Mucosa of stomach (tissue), 1 donor: ENCODE measurements at regions not wholly inside any gene's neighbourhood (a gene's known extent, or its start where the extent isn't known, plus 50 kb on each side); places are given as distances from the start of the nearest gene placed in this dataset.

Source experiments
- H3K27me3 ChIP-seq: one replicate; pipeline ENCODE4 v1.7.0; 2013; ENCODE audit warnings: mild to moderate bottlenecking, low read length; ENCODE audit not compliant: control insufficient read depth, insufficient read depth
- H3K36me3 ChIP-seq: one replicate; pipeline ENCODE4 v1.7.0; 2013; ENCODE audit warnings: low read length; ENCODE audit not compliant: control insufficient read depth, insufficient read depth
- H3K4me1 ChIP-seq: one replicate; pipeline ENCODE4 v1.7.0; 2013; ENCODE audit warnings: mild to moderate bottlenecking, low read length; ENCODE audit not compliant: control insufficient read depth, insufficient read depth
- H3K4me3 ChIP-seq: one replicate; pipeline ENCODE4 v1.7.0; 2013; ENCODE audit warnings: low read length
- H3K9ac ChIP-seq: one replicate; pipeline ENCODE4 v1.7.0; 2013; ENCODE audit warnings: mild to moderate bottlenecking, low read length, moderate library complexity
- H3K9me3 ChIP-seq: one replicate; pipeline ENCODE4 v1.7.0; 2013; ENCODE audit warnings: mild to moderate bottlenecking, low read length, moderate library complexity; ENCODE audit not compliant: control insufficient read depth
- donor health status: Pancreatic carcinoma.

DNA sequence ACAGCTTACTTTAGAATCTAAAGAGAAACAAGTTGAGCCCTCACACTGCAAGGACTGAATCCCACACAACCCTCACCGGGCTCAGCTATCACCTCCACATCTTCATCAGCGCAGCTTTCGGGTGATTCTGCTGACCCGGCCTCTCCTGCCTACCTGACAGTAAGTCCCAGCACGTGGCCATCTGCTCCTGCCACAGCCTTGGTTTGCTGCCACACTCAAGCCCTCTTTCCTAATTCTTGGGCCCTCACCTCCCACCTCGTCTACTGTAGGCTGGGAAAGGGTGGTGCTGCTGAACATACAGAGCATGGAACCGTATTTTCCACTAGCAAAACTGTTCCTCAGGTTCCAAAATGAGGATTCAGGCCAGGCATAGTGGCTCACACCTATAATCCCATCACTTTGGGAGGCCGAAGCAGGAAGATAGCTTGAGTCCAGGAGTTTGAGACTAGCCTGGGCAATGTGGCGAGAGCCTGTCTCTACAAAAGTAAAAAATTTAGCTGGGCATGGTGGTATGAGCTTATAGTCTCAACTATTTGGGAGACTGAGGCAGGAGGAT lies 55.3 kb upstream of the HAAO start:
- Histone ChIP-seq H3K9ac (no peak overlapping the region), H3K4me3 (no peak overlapping the region), H3K4me1 (peaks cover 7% of the 10 kb centered on the region), H3K9me3 (no peaks in the 10 kb centered on the region), H3K36me3 (no peaks in the 10 kb centered on the region), H3K27me3 (no peaks in the 10 kb centered on the region)

DNA sequence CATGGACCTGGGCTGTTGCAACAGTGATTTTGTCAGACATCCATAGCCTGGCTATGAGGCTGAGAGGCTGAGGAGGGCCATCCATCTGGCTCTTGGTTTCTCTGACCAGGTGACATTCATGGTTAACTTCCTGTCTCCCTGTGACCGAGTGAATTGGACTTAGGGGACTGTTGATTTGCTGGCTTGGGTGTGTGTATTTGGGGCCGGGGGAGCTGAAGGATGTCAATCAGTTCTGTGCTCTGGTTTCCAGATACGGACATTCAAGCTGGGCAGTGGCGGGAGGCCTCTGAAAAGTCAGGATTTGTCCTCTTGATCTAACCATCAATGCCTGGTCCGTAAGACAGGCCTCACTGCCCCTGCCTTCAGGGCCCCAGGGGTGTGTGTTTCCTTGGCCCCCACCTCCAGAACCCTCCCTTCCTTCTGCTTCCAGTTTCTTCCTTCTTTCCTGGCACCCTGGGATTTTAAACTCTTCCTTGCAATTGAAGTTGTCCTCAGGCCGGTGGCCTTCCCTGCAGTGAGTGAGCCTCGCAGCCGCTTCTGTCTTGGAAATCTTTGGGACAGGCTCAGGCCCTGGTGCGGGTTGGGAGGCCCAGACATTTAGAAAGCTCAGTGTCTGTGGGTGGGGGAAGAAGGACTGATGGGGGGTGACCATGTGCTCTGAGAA lies 54.7 kb upstream of the HAAO start:
- Histone ChIP-seq H3K9me3 (no peaks in the 10 kb centered on the region), H3K27me3 (no peaks in the 10 kb centered on the region), H3K36me3 (no peaks in the 10 kb centered on the region), H3K4me1 (peaks cover 7% of the 10 kb centered on the region), H3K9ac (no peak overlapping the region), H3K4me3 (no peak overlapping the region)

DNA sequence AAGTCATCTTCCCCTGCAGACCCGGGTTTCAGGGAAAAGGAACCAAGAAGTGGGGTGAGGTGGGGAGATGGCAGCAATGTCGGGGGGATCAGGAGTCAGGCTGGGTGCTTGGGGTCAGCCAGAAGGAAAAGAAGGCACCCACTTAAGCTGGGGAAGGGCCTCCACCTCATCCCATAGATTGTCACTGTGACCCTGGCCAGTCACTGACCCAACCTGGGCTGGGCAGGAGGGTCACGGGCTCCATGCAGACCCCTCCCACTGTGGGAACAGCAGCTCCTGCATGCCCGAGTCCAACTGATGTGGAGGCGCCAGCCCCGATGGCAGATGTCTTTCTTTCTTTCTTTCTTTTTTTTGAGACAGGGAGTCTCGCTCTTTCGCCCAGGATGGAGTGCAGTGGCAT lies 53.6 kb upstream of the HAAO start:
- H3K9ac ChIP-seq = no peak overlapping the region
- no peaks in the 10 kb centered on the region for H3K9me3 ChIP-seq
- H3K27me3 ChIP-seq = no peaks in the 10 kb centered on the region
- peaks cover 7% of the 10 kb centered on the region for H3K4me1 ChIP-seq
- no peaks in the 10 kb centered on the region for H3K36me3 ChIP-seq
- no peak overlapping the region for H3K4me3 ChIP-seq

DNA sequence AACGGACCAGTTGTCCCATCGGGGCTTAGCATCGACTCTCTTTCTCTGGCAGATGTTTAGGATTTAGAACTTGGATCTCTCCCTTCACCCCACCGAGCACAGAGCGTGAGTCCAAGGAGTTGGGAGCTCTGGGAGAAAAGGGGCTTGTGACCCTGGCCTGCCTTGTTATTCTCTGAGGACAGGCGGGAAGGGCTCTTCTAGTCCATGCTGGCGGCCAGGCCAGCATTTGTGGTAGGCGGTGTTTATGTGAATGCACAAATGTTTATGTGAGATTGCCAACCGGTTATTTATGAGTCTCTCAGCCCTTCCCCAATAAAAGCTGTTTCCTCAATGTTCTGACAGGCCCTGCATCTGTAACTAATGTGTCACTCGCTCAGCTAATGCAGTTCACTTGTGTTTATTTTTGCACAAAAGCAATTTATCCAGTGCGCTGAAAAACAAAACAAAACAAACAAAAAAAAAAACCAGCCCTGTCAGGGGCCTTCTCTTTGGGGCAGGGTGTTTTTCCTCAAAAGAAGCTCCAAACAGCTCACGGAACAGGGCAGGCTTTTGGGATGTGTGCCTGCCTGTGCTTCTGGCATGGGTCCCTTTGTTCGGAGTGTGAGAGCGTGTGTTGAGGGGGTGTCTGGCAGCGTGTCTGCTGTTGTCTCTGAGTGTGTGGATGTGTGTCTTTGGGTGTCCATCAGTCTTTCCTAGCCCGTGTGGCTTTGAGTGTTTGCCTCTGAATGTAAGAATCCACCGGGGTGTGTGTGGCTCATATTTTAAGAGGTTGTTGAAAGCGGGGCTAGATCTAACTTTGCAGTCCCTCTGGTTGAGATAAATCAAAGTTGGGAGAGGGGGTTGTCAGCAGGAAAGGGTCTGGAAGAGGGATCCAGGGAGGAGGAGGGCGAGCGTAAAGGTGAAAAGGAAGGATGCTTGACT lies 52.8 kb upstream of the HAAO start:
- no peaks in the 10 kb centered on the region for H3K27me3 ChIP-seq
- peaks cover 7% of the 10 kb centered on the region for H3K4me1 ChIP-seq
- no peak overlapping the region for H3K4me3 ChIP-seq
- no peaks in the 10 kb centered on the region for H3K9me3 ChIP-seq
- H3K36me3 ChIP-seq = no peaks in the 10 kb centered on the region
- H3K9ac ChIP-seq = no peak overlapping the region

DNA sequence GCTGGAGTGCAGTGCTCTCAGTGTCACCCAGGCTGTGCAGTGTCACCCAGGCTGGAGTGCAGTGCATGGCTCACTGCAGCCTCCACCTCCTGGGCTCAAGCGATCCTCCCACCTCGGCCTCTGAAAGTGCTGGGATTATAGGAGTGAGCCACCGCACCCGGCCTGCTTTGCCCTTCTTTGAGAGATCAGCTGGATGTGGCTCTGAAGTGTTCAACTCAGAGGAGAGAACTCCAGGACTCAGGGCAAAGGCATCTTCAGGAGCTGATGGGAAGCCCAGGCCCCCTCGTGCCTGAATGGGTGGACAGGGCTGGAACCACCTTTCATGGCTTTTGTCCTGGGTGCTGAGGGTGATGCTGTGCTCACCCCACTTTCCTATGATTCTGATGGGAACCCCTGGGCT lies 52.0 kb upstream of the HAAO start:
- H3K9me3 ChIP-seq = no peaks in the 10 kb centered on the region
- H3K4me3 ChIP-seq = no peak overlapping the region
- H3K36me3 ChIP-seq = no peaks in the 10 kb centered on the region
- H3K9ac ChIP-seq = no peak overlapping the region
- peaks cover 7% of the 10 kb centered on the region for H3K4me1 ChIP-seq
- no peaks in the 10 kb centered on the region for H3K27me3 ChIP-seq

DNA sequence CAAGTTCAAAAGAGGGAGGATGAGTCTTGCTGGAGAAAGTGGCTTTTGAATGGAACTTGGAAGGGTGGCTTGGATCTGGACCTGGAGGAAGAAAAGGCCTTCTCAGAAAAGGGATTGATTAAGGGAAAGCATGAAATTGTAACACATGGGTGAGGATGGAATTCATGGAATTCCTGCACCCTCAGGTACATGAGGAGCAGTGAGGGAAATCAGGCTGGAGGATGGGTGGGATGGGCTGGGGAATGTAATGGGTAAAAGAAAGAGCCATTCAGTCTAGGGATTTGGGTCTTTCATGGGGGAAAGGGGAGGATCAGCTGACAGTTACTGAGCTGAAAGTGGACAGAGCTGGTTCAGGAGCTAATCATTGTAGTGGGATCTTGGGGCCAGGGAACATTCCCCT lies 51.2 kb upstream of the HAAO start:
- no peak overlapping the region for H3K4me3 ChIP-seq
- H3K4me1 ChIP-seq = peaks cover 7% of the 10 kb centered on the region
- H3K9ac ChIP-seq = no peak overlapping the region

DNA sequence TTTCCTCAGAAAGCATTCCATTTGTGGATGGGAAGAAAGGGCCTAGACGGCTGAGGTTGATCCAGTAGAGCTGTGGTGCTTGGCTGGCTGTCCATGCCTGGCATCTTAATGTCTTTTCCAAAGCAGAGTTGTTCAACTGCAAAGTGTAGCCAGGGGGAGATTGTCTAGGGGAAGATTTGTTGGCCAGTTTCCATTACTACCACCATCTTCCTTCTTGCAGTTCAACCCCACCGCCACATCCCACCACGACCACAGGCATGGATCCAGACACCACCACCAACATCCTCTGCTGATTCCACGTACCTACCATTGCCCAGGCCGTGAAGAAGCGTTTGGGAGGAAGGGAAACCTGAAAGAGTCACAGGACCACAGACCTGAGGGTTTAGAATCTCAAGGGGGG lies 50.7 kb upstream of the HAAO start:
- H3K4me3 ChIP-seq = no peak overlapping the region
- H3K4me1 ChIP-seq = peaks cover 7% of the 10 kb centered on the region
- H3K36me3 ChIP-seq = no peaks in the 10 kb centered on the region
- H3K9ac ChIP-seq = no peak overlapping the region
- H3K27me3 ChIP-seq = no peaks in the 10 kb centered on the region
- H3K9me3 ChIP-seq = no peaks in the 10 kb centered on the region

More for the DNA sequence above, 51.2 kb upstream of the HAAO start:
- Histone ChIP-seq H3K9me3 (no peaks in the 10 kb centered on the region), H3K36me3 (no peaks in the 10 kb centered on the region), H3K27me3 (no peaks in the 10 kb centered on the region)

DNA sequence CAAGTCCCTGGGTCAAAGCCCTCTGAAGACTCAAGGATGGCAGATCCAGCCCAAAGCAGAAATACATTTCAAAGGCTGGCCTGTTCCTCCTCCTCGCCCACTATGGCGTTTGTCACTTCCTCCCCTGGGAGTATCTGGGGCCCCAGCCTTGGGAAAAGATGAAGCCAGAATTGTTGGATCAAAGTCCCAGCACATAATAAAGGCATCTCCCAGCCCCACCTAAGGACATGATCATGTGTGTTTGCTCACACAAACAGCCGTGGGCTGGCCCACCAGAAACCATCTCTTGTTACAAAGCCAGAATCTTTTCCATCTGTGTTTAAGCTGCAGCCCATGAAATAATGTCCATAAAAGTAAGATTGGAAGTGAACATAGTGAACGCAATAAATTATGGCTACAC lies 50.1 kb upstream of the HAAO start:
- no peak overlapping the region for H3K9ac ChIP-seq
- no peaks in the 10 kb centered on the region for H3K27me3 ChIP-seq
- no peak overlapping the region for H3K4me3 ChIP-seq
- no peaks in the 10 kb centered on the region for H3K9me3 ChIP-seq
- no peaks in the 10 kb centered on the region for H3K36me3 ChIP-seq
- H3K4me1 ChIP-seq = peaks cover 7% of the 10 kb centered on the region
